ENCODE measurements at regions not wholly inside any gene's neighbourhood (a gene's known extent, or its start where the extent isn't known, plus 50 kb on each side); places are given as distances from the start of the nearest gene placed in this dataset.

DNA sequence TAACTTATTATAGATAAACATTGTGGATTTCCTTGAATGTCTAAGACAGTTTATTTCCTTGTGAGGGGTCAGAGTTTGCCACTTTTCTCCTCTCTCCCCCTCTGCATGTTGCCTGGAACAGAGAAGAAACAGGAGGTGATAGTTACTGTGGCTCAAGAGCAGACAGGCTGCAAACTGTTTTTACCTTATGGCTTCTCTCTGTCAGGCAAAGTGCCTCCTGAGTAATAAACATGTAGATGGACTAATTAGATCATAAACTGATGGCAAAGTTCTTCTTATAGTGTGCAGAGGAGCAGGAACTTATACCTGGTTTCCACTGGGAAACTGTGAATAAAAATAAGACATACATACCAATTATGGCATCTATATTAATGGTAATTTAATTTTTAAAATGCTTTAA is 133.1 kb upstream of the CDH12 start:
- ChIA-PET POLR2A (no interaction called here), CTCF (no interaction called here)
- TF ChIP-seq, protein P1, sequence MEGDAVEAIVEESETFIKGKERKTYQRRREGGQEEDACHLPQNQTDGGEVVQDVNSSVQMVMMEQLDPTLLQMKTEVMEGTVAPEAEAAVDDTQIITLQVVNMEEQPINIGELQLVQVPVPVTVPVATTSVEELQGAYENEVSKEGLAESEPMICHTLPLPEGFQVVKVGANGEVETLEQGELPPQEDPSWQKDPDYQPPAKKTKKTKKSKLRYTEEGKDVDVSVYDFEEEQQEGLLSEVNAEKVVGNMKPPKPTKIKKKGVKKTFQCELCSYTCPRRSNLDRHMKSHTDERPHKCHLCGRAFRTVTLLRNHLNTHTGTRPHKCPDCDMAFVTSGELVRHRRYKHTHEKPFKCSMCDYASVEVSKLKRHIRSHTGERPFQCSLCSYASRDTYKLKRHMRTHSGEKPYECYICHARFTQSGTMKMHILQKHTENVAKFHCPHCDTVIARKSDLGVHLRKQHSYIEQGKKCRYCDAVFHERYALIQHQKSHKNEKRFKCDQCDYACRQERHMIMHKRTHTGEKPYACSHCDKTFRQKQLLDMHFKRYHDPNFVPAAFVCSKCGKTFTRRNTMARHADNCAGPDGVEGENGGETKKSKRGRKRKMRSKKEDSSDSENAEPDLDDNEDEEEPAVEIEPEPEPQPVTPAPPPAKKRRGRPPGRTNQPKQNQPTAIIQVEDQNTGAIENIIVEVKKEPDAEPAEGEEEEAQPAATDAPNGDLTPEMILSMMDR (IDR thresholded peaks at IDR 0.05) = no peak
- TF ChIP-seq EZH2 (IDR thresholded peaks at IDR 0.05; ENCODE audit: borderline replicate concordance, insufficient read depth, low read depth, low read length, poor library complexity, severe bottlenecking) = no peak
- ATAC-seq (ENCODE audit: low read depth) (no peak), DNase-seq (no peak)
- Histone ChIP-seq H3K36me3 (replicated peaks in 1 of 2; ENCODE audit: control extremely low read depth in 1 of 2, control insufficient read depth in 1 of 2, extremely low read depth in 1 of 2, insufficient read depth in 2 of 2, low read length in 1 of 2) (no peaks in the 10 kb centered on the region), H2AFZ (ENCODE audit: insufficient read depth, low read depth, low read length, poor library complexity, severe bottlenecking) (no peak overlapping the region), H3K27ac (ENCODE audit: low read length in 2 of 2) (no peak overlapping the region), H3K4me1 (ENCODE audit: control insufficient read depth in 2 of 2, insufficient read depth in 2 of 2, low read length in 2 of 2) (no peaks in the 10 kb centered on the region), H3K4me2 (replicated peaks; ENCODE audit: low read depth, low read length, poor library complexity, severe bottlenecking) (no peak overlapping the region), H3K79me2 (ENCODE audit: control insufficient read depth, insufficient read depth, low read length) (no peaks in the 10 kb centered on the region), H3K9ac (ENCODE audit: low read length) (no peak overlapping the region), H4K20me1 (ENCODE audit: control insufficient read depth, insufficient read depth, low read length, poor library complexity, severe bottlenecking) (no peaks in the 10 kb centered on the region), H3K4me3 (ENCODE audit: control extremely low read depth in 1 of 5, extremely low read depth in 1 of 5, insufficient read depth in 1 of 5, low read depth in 2 of 5, low read length in 4 of 5) (no peak overlapping the region), H3K27me3 (replicated peaks in 1 of 4; ENCODE audit: control extremely low read depth in 1 of 4, control insufficient read depth in 3 of 4, insufficient read depth in 4 of 4, low read length in 3 of 4) (no peaks in the 10 kb centered on the region), H3K9me3 (ENCODE audit: control extremely low read depth in 1 of 3, control insufficient read depth in 2 of 3, insufficient read depth in 1 of 3, low read length in 2 of 3) (no peaks in the 10 kb centered on the region)
- Mint-ChIP-seq H3K27ac (no peak overlapping the region), H3K27me3 (no peaks in the 10 kb centered on the region), H3K4me1 (no peaks in the 10 kb centered on the region), H3K9me3 (ENCODE audit: insufficient read depth) (peaks cover 4% of the 10 kb centered on the region), H3K4me3 (no peak overlapping the region)
- intact Hi-C loops (cut with micrococcal nuclease) = no loop called here

DNA sequence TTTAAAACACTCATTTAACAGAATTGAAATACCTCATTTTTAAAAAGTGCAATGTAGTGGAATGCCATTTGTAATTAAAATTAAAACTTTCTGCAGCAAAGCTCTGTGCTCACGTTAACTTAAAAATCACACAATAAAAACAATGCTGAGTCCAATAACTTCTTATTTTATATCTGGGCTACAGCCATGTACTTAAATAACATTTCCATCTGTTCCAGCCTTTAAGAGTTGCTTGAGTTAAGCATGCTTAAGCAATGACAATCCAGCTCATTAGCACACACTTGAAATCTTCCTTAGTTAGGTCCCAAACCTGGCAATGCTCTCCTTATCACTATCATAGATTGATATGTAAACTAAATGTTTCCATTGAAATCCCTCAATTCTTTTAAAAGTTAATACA is 132.3 kb upstream of the CDH12 start:
- Histone ChIP-seq H3K4me2 (replicated peaks; ENCODE audit: low read depth, low read length, poor library complexity, severe bottlenecking) (no peak overlapping the region), H3K9me3 (ENCODE audit: control extremely low read depth in 1 of 3, control insufficient read depth in 2 of 3, insufficient read depth in 1 of 3, low read length in 2 of 3) (no peaks in the 10 kb centered on the region), H3K4me3 (ENCODE audit: control extremely low read depth in 1 of 5, extremely low read depth in 1 of 5, insufficient read depth in 1 of 5, low read depth in 2 of 5, low read length in 4 of 5) (no peak overlapping the region), H2AFZ (ENCODE audit: insufficient read depth, low read depth, low read length, poor library complexity, severe bottlenecking) (no peak overlapping the region), H3K27ac (ENCODE audit: low read length in 2 of 2) (no peak overlapping the region), H3K27me3 (replicated peaks in 1 of 4; ENCODE audit: control extremely low read depth in 1 of 4, control insufficient read depth in 3 of 4, insufficient read depth in 4 of 4, low read length in 3 of 4) (no peaks in the 10 kb centered on the region), H3K79me2 (ENCODE audit: control insufficient read depth, insufficient read depth, low read length) (no peaks in the 10 kb centered on the region), H3K36me3 (replicated peaks in 1 of 2; ENCODE audit: control extremely low read depth in 1 of 2, control insufficient read depth in 1 of 2, extremely low read depth in 1 of 2, insufficient read depth in 2 of 2, low read length in 1 of 2) (no peaks in the 10 kb centered on the region), H3K9ac (ENCODE audit: low read length) (no peak overlapping the region), H4K20me1 (ENCODE audit: control insufficient read depth, insufficient read depth, low read length, poor library complexity, severe bottlenecking) (no peaks in the 10 kb centered on the region), H3K4me1 (ENCODE audit: control insufficient read depth in 2 of 2, insufficient read depth in 2 of 2, low read length in 2 of 2) (no peaks in the 10 kb centered on the region)
- WGBS (ENCODE audit: insufficient coverage) = 100% methylated on average over 1 of the region's 1 CpG
- Mint-ChIP-seq H3K4me3 (no peak overlapping the region), H3K27ac (no peak overlapping the region), H3K27me3 (no peaks in the 10 kb centered on the region), H3K4me1 (no peaks in the 10 kb centered on the region), H3K9me3 (ENCODE audit: insufficient read depth) (peaks cover 4% of the 10 kb centered on the region)
- ChIA-PET POLR2A (no interaction called here), CTCF (no interaction called here)
- no peak for DNase-seq
- intact Hi-C loops (cut with micrococcal nuclease) = no loop called here
- ATAC-seq (ENCODE audit: low read depth) = no peak
- TF ChIP-seq EZH2 (IDR thresholded peaks at IDR 0.05; ENCODE audit: borderline replicate concordance, insufficient read depth, low read depth, low read length, poor library complexity, severe bottlenecking) = no peak
- TF ChIP-seq, protein P1 (IDR thresholded peaks at IDR 0.05) = no peak
